HG02623 (cell line): ENCODE measurements at regions not wholly inside any gene's neighbourhood (a gene's known extent, or its start where the extent isn't known, plus 50 kb on each side); places are given as distances from the start of the nearest gene placed in this dataset.

ENCODE experiments used
- ATAC-seq: cut with Tn5 transposase; IDR thresholded peaks from one replicate; pipeline ENCODE4 v1.9.1; 2021; ENCODE audit warnings: moderate library complexity; ENCODE audit not compliant: unreplicated experiment

- no peak for ATAC-seq
Measured at GRCh38 chr15:85847031-85847430, 52.3 kb upstream of the KLHL25 start.

GRCh38 chr15:85849946-85850345, 55.2 kb upstream of the KLHL25 start:
- ATAC-seq: no peak

- ATAC-seq: no peak
Measured at GRCh38 chr15:85852969-85853368, 58.2 kb upstream of the KLHL25 start.

GRCh38 chr15:85854345-85855097, 59.8 kb upstream of the KLHL25 start:
- no peak for ATAC-seq

- ATAC-seq: peak; percentile 95
Measured at GRCh38 chr15:85858586-85859375, 64.1 kb upstream of the KLHL25 start.

GRCh38 chr15:85859671-85860070, 64.9 kb upstream of the KLHL25 start:
- no peak for ATAC-seq

GRCh38 chr15:85860394-85861161, 65.9 kb upstream of the KLHL25 start:
- ATAC-seq: no peak

- peak; percentile 43 for ATAC-seq
Measured at GRCh38 chr15:85865070-85865684, 70.5 kb upstream of the KLHL25 start.

- no peak for ATAC-seq
Measured at GRCh38 chr15:85867250-85867649, 72.5 kb upstream of the KLHL25 start.

GRCh38 chr15:85869124-85869523, 74.4 kb upstream of the KLHL25 start:
- no peak for ATAC-seq

GRCh38 chr15:85870216-85871014, 75.7 kb upstream of the KLHL25 start:
- no peak for ATAC-seq

- ATAC-seq: no peak
Measured at GRCh38 chr15:85871545-85871944, 76.8 kb upstream of the KLHL25 start.

GRCh38 chr15:85872125-85872524, 77.4 kb upstream of the KLHL25 start:
- no peak for ATAC-seq

GRCh38 chr15:85874236-85874635, 79.5 kb upstream of the KLHL25 start:
- no peak for ATAC-seq

GRCh38 chr15:85875756-85876155, 81.0 kb upstream of the KLHL25 start:
- no peak for ATAC-seq

- no peak for ATAC-seq
Measured at GRCh38 chr15:85878828-85879225, 84.1 kb upstream of the KLHL25 start.

GRCh38 chr15:85879334-85880163, 84.8 kb upstream of the KLHL25 start:
- no peak for ATAC-seq

GRCh38 chr15:85880501-85881190, 85.9 kb upstream of the KLHL25 start:
- no peak for ATAC-seq

GRCh38 chr15:85886309-85886811, 91.6 kb upstream of the KLHL25 start:
- no peak for ATAC-seq
